ENCODE measurements at regions not wholly inside any gene's neighbourhood (a gene's known extent, or its start where the extent isn't known, plus 50 kb on each side); places are given as distances from the start of the nearest gene placed in this dataset.
A peak's percentile ranks its signal among the peaks of the same experiment; 100 is the strongest.

- DNase-seq = no peak
Measured at GRCh38 chr6:9806195-9806594, 608.7 kb downstream of the TFAP2A start.

- DNase-seq = no peak
Measured at GRCh38 chr6:9801249-9801754, 613.6 kb downstream of the TFAP2A start.

GRCh38 chr6:9799582-9799981 is 615.3 kb downstream of the TFAP2A start:
- DNase-seq = no peak

- DNase-seq = no peak
Measured at GRCh38 chr6:9796827-9797226, 618.0 kb downstream of the TFAP2A start.

GRCh38 chr6:9795880-9796279 is 619.0 kb downstream of the TFAP2A start:
- DNase-seq = no peak

GRCh38 chr6:9789201-9789600 is 625.7 kb downstream of the TFAP2A start:
- DNase-seq = no peak

GRCh38 chr6:9784786-9785185 is 630.1 kb downstream of the TFAP2A start:
- no peak for DNase-seq

GRCh38 chr6:9783567-9783966 is 631.3 kb downstream of the TFAP2A start:
- DNase-seq = no peak

GRCh38 chr6:9766240-9766915 is 648.5 kb downstream of the TFAP2A start:
- no peak for DNase-seq

GRCh38 chr6:9761220-9761619 is 653.7 kb downstream of the TFAP2A start:
- DNase-seq = no peak

GRCh38 chr6:9754515-9754914 is 660.4 kb downstream of the TFAP2A start:
- DNase-seq = no peak

- DNase-seq = no peak
Measured at GRCh38 chr6:9745966-9746365, 668.9 kb downstream of the TFAP2A start.

- DNase-seq = no peak
Measured at GRCh38 chr6:9745476-9745875, 669.4 kb downstream of the TFAP2A start.

- no peak for DNase-seq
Measured at GRCh38 chr6:9744119-9744518, 670.8 kb downstream of the TFAP2A start.

GRCh38 chr6:9732056-9732455 is 682.8 kb downstream of the TFAP2A start:
- no peak for DNase-seq

- peak in 2 of 4 experiments; percentile 1 to 6 for DNase-seq
Measured at GRCh38 chr6:9725776-9726175, 689.1 kb downstream of the TFAP2A start.

GRCh38 chr6:9717568-9717967 is 697.3 kb downstream of the TFAP2A start:
- no peak for DNase-seq

GRCh38 chr6:9711365-9711764 is 703.5 kb downstream of the TFAP2A start:
- DNase-seq = no peak

GRCh38 chr6:9710574-9710973 is 704.3 kb downstream of the TFAP2A start:
- DNase-seq = no peak

GRCh38 chr6:9708600-9708999 is 706.3 kb downstream of the TFAP2A start:
- no peak for DNase-seq

GRCh38 chr6:9704989-9705388 is 709.9 kb downstream of the TFAP2A start:
- no peak for DNase-seq

GRCh38 chr6:9702914-9703313 is 712.0 kb downstream of the TFAP2A start:
- no peak for DNase-seq

GRCh38 chr6:9699888-9700287 is 715.0 kb downstream of the TFAP2A start:
- DNase-seq = no peak

GRCh38 chr6:9697263-9697931 is 717.5 kb downstream of the TFAP2A start:
- DNase-seq = no peak
